ENCODE measurements at regions not wholly inside any gene's neighbourhood (a gene's known extent, or its start where the extent isn't known, plus 50 kb on each side); places are given as distances from the start of the nearest gene placed in this dataset.
"Not testable (repeated sequence)": the region's sequence is repeated elsewhere in the genome, so short reads cannot be mapped to it uniquely, and the experiment has no call there.

GRCh38 chr1:242610209-242610608 is 85.7 kb upstream of the PLD5 start:
- DNase-seq, result no peak

DNA sequence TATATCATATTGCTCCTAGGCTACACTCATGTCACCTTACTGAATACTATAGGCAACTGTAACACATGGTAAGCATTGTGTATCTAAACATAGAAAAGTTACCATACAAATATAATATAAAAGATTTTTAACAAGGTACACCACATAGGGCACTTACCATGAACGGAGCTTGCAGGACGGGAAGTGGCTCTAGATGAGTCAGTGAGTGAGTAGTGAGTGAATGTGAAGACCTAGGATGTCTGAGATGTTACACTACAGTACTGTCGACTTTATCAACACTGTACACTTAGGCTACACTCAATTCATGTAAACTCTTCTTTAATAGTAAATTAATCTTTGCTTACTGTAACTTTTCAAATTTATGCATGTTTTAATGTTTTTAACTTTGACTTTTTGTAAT is 81.0 kb upstream of the PLD5 start:
- no peak for DNase-seq

DNA sequence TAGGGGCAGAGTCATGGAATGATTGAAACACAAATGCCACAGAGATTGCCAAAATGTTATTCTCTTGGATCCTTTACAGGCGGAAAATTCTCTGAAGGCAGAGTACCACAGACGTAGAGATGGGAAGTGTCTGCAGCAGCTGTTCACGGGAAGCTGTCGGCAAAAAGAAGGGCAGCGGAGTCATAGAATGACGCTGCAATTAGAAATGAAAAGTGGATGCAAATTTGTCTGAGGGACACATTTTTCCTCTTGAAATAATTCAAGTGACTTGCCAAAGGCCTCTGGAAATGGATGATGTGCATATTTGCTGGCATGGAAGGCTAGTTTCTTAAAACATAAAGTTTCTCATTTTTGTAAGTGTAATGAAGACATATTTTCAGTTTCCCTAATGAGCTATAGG is 77.5 kb upstream of the PLD5 start:
- DNase-seq, result no peak

DNA sequence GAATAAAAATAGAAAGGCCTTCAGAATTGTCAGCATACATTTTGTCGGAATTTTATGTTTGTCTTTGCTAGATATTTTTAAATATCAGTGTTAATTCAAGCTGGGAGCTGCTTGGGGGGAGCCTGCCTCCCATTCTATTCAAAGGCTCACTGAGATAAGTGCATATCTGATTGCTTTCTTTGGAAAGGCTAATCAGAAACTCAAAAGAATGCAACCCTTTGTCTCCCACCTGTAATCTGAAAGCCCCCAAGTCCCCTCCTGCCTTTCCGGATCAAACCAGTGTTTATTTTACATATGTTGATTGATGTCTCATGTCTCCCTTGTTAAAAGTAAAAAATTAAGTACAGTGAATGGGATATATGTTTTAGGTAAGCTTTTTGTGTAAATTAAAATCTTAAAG is 69.3 kb upstream of the PLD5 start:
- DNase-seq, result not testable (repeated sequence)

GRCh38 chr1:242586360-242586680 is 61.8 kb upstream of the PLD5 start:
- DNase-seq, result no peak

DNA sequence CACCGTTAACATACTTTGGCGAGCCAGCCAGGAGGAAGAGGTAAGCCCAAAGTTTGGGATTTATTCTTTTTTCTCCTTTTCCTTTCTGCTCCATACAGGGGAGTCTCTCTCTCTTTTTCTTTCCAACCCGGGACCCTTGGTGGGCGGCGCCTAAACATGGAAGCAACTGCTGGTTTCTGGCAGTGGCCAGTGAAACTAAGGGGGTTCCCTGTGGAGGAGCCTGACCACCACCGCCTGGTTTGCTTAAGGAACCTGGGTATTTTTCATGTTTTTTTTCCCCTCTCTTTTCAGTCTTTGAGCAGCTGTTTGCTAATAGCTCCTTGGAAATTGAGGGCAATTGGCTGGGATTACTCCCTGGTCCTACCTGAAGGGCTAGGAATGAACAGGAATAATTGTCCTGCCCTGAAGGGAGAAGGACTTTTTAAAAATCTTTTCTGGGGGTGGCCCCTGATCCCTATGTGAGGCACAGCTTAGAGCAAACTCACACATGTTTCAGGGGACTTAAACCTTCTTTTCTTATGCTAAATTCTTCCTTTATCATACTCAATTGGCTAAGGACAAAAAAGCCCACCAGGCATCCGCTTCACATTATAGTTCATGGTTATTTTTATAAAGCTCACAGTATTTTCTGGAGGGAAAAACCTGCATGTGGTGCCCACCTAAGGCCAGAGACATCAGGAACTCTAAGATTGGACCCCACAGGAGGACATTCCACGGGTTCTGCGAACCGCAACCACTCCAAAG is 61.3 kb upstream of the PLD5 start:
- DNase-seq, result no peak

GRCh38 chr1:242582669-242583068 is 58.2 kb upstream of the PLD5 start:
- no peak for DNase-seq

GRCh38 chr1:242579528-242580235 is 55.2 kb upstream of the PLD5 start:
- DNase-seq, result no peak

Measured in DMS153 (cell line).